Thyroid gland (tissue), 4 donors: ENCODE measurements at regions not wholly inside any gene's neighbourhood (a gene's known extent, or its start where the extent isn't known, plus 50 kb on each side); places are given as distances from the start of the nearest gene placed in this dataset.

Experiments used
- DNase-seq, 2 donors: peaks; one replicate each; pipeline ENCODE4 v3.0.0-alpha.2; 2019
- H3K27ac ChIP-seq, 3 donors: fragments of 200-600 bp; sonication (generic); 1 replicate in 2 of 3; 2 replicates in 1 of 3; pipeline ENCODE4 v1.5.1; 2016 to 2019; ENCODE audit warnings: mild to moderate bottlenecking in 1 of 3, moderate library complexity in 1 of 3
- H3K27me3 ChIP-seq: fragments of 200-600 bp; sonication (generic); one replicate; pipeline ENCODE4 v1.5.1; 2019
- H3K36me3 ChIP-seq, 2 donors: fragments of 200-600 bp; sonication (generic); one replicate each; pipeline ENCODE4 v1.5.1; 2016 to 2019
- H3K4me1 ChIP-seq, 2 donors: fragments of 200-600 bp; sonication (generic); one replicate each; pipeline ENCODE4 v1.5.1; 2017 to 2019
- H3K4me3 ChIP-seq, 3 donors: fragments of 200-600 bp; sonication (generic); replicated peaks in 1 of 3; 1 replicate in 2 of 3; 2 replicates in 1 of 3; pipeline ENCODE4 v1.5.1; 2016; ENCODE audit warnings: mild to moderate bottlenecking in 1 of 3
- H3K9me3 ChIP-seq: fragments of 200-600 bp; sonication (generic); one replicate; pipeline ENCODE4 v1.5.1; 2017
- CTCF ChIP-seq, 6 experiments: fragments of 200-600 bp in 3 of 6; fragments of 450-650 bp in 3 of 6; sonication (generic) in 3 of 6; IDR thresholded peaks; one replicate each; pipeline ENCODE4 v1.5.1; 2016 to 2019; ENCODE audit warnings: antibody characterized with exemption in 6 of 6, mild to moderate bottlenecking in 2 of 6, inconsistent platforms in 1 of 6, moderate library complexity in 1 of 6
- POLR2A ChIP-seq, 2 donors: fragments of 450-650 bp; IDR thresholded peaks; one replicate each; pipeline ENCODE4 v1.6.1; 2017; ENCODE audit warnings: antibody characterized with exemption in 2 of 2, mild to moderate bottlenecking in 2 of 2, moderate library complexity in 1 of 2
- WGBS, 2 donors: methylation state at CpG; one replicate each; pipeline ENCODE4 v1.1.5; 2017; 5-methylcytosine and 5-hydroxymethylcytosine counted together
- intact Hi-C: fragments of 100-400 bp; cut with DNase I; formaldehyde crosslinking; loops from one replicate; pipeline ENCODE4 v1.15.1; 2023

DNA sequence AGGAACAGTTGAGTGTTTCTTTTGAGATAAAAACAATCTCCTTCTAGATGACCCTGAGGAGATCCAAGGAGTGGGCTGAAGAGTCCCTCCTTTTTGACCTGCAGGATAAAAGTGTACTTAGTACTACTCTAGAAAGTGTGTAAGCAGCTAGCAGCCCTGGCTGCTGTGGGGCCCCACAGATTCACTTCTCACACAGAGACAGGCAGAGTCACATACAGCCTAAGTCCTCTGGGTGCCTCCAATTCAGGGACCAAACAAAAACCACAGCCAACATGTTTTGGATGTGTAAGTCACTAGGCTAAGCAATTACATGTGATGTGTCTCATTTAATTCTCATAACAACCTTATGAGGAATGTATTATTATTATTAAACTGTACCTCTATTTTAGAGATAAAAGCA lies 97.1 kb downstream of the TMEM100 start:
- no peak for DNase-seq
- Histone ChIP-seq H3K9me3 (no peaks in the 10 kb centered on the region), H3K4me1 (no peaks in the 10 kb centered on the region), H3K27ac (no peak overlapping the region), H3K27me3 (no peaks in the 10 kb centered on the region), H3K36me3 (no peaks in the 10 kb centered on the region), H3K4me3 (no peak overlapping the region)
- intact Hi-C loops, result no loop called here
- no peak for TF ChIP-seq CTCF (IDR thresholded peaks at IDR 0.05)

DNA sequence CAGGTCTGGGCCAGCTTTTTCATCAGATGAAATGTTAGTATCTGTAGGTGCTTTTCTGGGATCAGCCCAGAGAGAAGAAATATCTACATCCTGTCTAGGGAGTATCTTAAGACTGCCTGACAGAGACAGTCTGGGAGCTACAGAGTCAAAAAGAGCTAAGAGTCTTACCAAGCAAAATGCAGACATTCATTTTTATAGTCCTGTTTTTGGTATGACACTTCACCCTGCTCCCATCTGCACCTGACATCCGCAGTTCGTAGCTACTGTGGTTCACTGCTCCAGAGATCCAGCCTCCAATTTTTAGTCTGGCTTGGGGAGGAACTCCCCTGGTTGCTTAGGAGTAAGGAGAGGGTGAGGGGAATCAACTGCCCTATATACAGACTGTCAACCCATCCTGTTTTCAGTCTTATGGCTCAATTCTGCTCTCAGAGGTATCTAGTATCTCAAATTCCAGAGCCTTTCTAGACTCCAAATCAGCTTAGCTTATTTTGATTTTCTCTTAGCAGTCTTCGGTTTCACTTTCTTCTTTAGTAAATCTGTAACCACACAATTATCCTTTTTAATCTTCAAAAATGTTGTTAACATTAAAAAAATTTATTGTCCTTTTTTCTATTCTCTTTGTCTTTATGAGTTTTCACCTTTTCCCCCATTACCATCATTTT lies 97.8 kb downstream of the TMEM100 start:
- no peaks in the 10 kb centered on the region for H3K27me3 ChIP-seq
- TF ChIP-seq POLR2A (IDR thresholded peaks at IDR 0.05) (no peak), CTCF (IDR thresholded peaks at IDR 0.05) (no peak)
- 71 to 85% methylated on average over 3 of the region's 3 CpGs for WGBS, 2 donors
- intact Hi-C loops, result no loop called here
- H3K27ac ChIP-seq, result no peak overlapping the region
- H3K4me1 ChIP-seq, result no peaks in the 10 kb centered on the region
- no peak for DNase-seq
- no peaks in the 10 kb centered on the region for H3K9me3 ChIP-seq
- H3K36me3 ChIP-seq, result no peaks in the 10 kb centered on the region
- no peak overlapping the region for H3K4me3 ChIP-seq

DNA sequence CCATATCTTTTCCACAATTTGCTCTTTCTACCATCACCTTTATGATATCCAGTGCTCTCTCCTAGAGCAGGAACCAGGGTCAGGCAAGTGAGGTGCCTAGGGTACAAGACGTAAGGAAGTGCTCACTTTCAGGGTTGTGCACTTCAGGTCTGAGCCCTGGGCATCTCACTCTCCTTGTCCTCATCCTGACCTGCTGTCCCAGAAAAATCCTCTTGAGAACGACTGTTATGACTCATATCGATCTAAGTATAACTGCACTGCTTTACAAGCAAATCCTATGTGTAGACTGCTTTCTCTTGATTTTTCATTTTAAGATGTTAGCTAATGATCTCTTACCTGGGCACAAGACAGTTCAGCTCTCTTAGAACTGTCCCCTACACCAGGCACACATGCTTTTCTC lies 100.1 kb downstream of the TMEM100 start:
- Histone ChIP-seq H3K4me1 (no peaks in the 10 kb centered on the region), H3K4me3 (no peak overlapping the region), H3K36me3 (no peaks in the 10 kb centered on the region), H3K27ac (no peak overlapping the region), H3K9me3 (no peaks in the 10 kb centered on the region), H3K27me3 (no peaks in the 10 kb centered on the region)
- 58 to 82% methylated on average over 3 of the region's 3 CpGs for WGBS, 2 donors
- DNase-seq, result no peak
- intact Hi-C loops, result no loop called here
- TF ChIP-seq POLR2A (IDR thresholded peaks at IDR 0.05), result no peak
- no peak for TF ChIP-seq CTCF (IDR thresholded peaks at IDR 0.05)

GRCh38 chr17:55620945-55621344 lies 101.7 kb downstream of the TMEM100 start:
- no peak overlapping the region for H3K27ac ChIP-seq
- WGBS, 2 donors, result 37 to 49% methylated on average over 4 of the region's 4 CpGs
- no peak overlapping the region for H3K4me3 ChIP-seq
- intact Hi-C loops, result no loop called here
- H3K9me3 ChIP-seq, result no peaks in the 10 kb centered on the region
- no peak for DNase-seq
- H3K4me1 ChIP-seq, result no peaks in the 10 kb centered on the region
- no peaks in the 10 kb centered on the region for H3K27me3 ChIP-seq
- no peak for TF ChIP-seq CTCF (IDR thresholded peaks at IDR 0.05)
- no peak for TF ChIP-seq POLR2A (IDR thresholded peaks at IDR 0.05)
- no peaks in the 10 kb centered on the region for H3K36me3 ChIP-seq

DNA sequence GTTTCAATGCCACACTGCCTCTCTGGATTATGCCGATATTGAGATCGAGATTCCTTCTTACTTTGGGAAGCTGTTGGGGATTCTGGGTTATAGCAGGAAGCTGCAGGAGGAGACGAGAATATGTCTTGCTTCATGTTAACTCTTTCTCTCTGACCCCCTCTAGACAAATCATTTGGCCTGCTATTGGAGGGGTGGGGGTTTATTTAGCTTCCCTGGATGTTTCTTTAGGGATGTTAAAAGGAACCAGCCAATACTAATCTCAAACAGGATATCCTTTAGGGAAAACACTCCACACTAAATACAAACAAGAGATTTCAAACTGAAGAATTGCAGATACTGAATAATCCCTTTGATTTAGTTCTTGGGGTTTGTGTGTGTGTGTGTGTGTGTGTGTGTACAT lies 102.6 kb downstream of the TMEM100 start:
- no peaks in the 10 kb centered on the region for H3K9me3 ChIP-seq
- H3K36me3 ChIP-seq, result no peaks in the 10 kb centered on the region
- WGBS, 2 donors, result 85 to 92% methylated on average over 3 of the region's 3 CpGs
- no peak overlapping the region for H3K4me3 ChIP-seq
- no peak overlapping the region for H3K27ac ChIP-seq
- no peaks in the 10 kb centered on the region for H3K27me3 ChIP-seq
- intact Hi-C loops, result no loop called here
- H3K4me1 ChIP-seq, result no peaks in the 10 kb centered on the region
- TF ChIP-seq CTCF (IDR thresholded peaks at IDR 0.05) (no peak), POLR2A (IDR thresholded peaks at IDR 0.05) (no peak)
- no peak for DNase-seq
